IMR-90 (cell line): ENCODE measurements at regions not wholly inside any gene's neighbourhood (a gene's known extent, or its start where the extent isn't known, plus 50 kb on each side); places are given as distances from the start of the nearest gene placed in this dataset.

ENCODE experiments used
- CTCF ChIP-seq: conservative IDR thresholded peaks from 2 replicates; pipeline ENCODE4 v1.5.1; 2012; ENCODE audit warnings: mild to moderate bottlenecking, low read depth, low read length, improper control_type of control experiment
- FOS ChIP-seq: fragments of 150-350 bp; IDR thresholded peaks from 2 replicates; pipeline ENCODE4 v1.6.1; 2016; ENCODE audit warnings: low read depth, low read length
- MXI1 ChIP-seq: IDR thresholded peaks from 2 replicates; pipeline ENCODE4 v1.6.1; 2012; ENCODE audit warnings: low read depth, mild to moderate bottlenecking, low read length, moderate library complexity, borderline replicate concordance
- POLR2A ChIP-seq: IDR thresholded peaks from 2 replicates; pipeline ENCODE4 v1.6.1; 2012; ENCODE audit warnings: mild to moderate bottlenecking, low read depth, low read length
- SMC3 ChIP-seq: fragments of 150-350 bp; IDR thresholded peaks from 2 replicates; pipeline ENCODE4 v1.6.1; 2016; ENCODE audit warnings: low read depth, mild to moderate bottlenecking, antibody characterized with exemption, low read length, moderate library complexity

- TF ChIP-seq POLR2A (no peak), CTCF (no peak), SMC3 (no peak), MXI1 (no peak), FOS (no peak)
These were observed 118.0 kb upstream of the BRINP1 start for GRCh38 chr9:119487118-119487827.
